ENCODE measurements at regions not wholly inside any gene's neighbourhood (a gene's known extent, or its start where the extent isn't known, plus 50 kb on each side); places are given as distances from the start of the nearest gene placed in this dataset.

- no peak for DNase-seq (ENCODE audit: low spot score)
Observed at GRCh38 chr19:31946491-31946890, 398.9 kb upstream of the ZNF507 start.

GRCh38 chr19:31947436-31948115 is 397.8 kb upstream of the ZNF507 start:
- DNase-seq (ENCODE audit: low spot score) = no peak

GRCh38 chr19:31952693-31953092 is 392.7 kb upstream of the ZNF507 start:
- DNase-seq (ENCODE audit: low spot score) = no peak

GRCh38 chr19:31955061-31955460 is 390.3 kb upstream of the ZNF507 start:
- no peak for DNase-seq (ENCODE audit: low spot score)

GRCh38 chr19:31955884-31956283 is 389.5 kb upstream of the ZNF507 start:
- DNase-seq (ENCODE audit: low spot score) = no peak

- no peak for DNase-seq (ENCODE audit: low spot score)
Observed at GRCh38 chr19:31956771-31957392, 388.5 kb upstream of the ZNF507 start.

GRCh38 chr19:31957711-31958110 is 387.7 kb upstream of the ZNF507 start:
- DNase-seq (ENCODE audit: low spot score) = no peak

GRCh38 chr19:31959527-31960018 is 385.8 kb upstream of the ZNF507 start:
- DNase-seq (ENCODE audit: low spot score) = no peak

GRCh38 chr19:31960474-31960873 is 384.9 kb upstream of the ZNF507 start:
- DNase-seq (ENCODE audit: low spot score) = no peak

- DNase-seq (ENCODE audit: low spot score) = no peak
Observed at GRCh38 chr19:31961191-31961590, 384.2 kb upstream of the ZNF507 start.

- no peak for DNase-seq (ENCODE audit: low spot score)
Observed at GRCh38 chr19:31961667-31962066, 383.7 kb upstream of the ZNF507 start.

- DNase-seq (ENCODE audit: low spot score) = no peak
Observed at GRCh38 chr19:31962561-31962996, 382.8 kb upstream of the ZNF507 start.

GRCh38 chr19:31963746-31964145 is 381.7 kb upstream of the ZNF507 start:
- no peak for DNase-seq (ENCODE audit: low spot score)

GRCh38 chr19:31969016-31969415 is 376.4 kb upstream of the ZNF507 start:
- no peak for DNase-seq (ENCODE audit: low spot score)

GRCh38 chr19:31970027-31970461 is 375.4 kb upstream of the ZNF507 start:
- DNase-seq (ENCODE audit: low spot score) = no peak

GRCh38 chr19:31974290-31974689 is 371.1 kb upstream of the ZNF507 start:
- DNase-seq (ENCODE audit: low spot score) = no peak

GRCh38 chr19:31974941-31975340 is 370.5 kb upstream of the ZNF507 start:
- no peak for DNase-seq (ENCODE audit: low spot score)

GRCh38 chr19:31975461-31975860 is 369.9 kb upstream of the ZNF507 start:
- no peak for DNase-seq (ENCODE audit: low spot score)

GRCh38 chr19:31976775-31977536 is 368.5 kb upstream of the ZNF507 start:
- no peak for DNase-seq (ENCODE audit: low spot score)

GRCh38 chr19:31979362-31979761 is 366.0 kb upstream of the ZNF507 start:
- DNase-seq (ENCODE audit: low spot score) = no peak

GRCh38 chr19:31979949-31980670 is 365.3 kb upstream of the ZNF507 start:
- no peak for DNase-seq (ENCODE audit: low spot score)

GRCh38 chr19:31980796-31981195 is 364.6 kb upstream of the ZNF507 start:
- DNase-seq (ENCODE audit: low spot score) = no peak
